Renal pelvis (tissue), 1 donor: ENCODE measurements at regions not wholly inside any gene's neighbourhood (a gene's known extent, or its start where the extent isn't known, plus 50 kb on each side); places are given as distances from the start of the nearest gene placed in this dataset.
"Not testable (repeated sequence)": the region's sequence is repeated elsewhere in the genome, so short reads cannot be mapped to it uniquely, and the experiment has no call there.

ENCODE experiments used
- DNase-seq: peaks from one replicate; pipeline ENCODE4 v3.0.0-alpha.2; 2013

GRCh38 chr7:55261386-55261770 is 103.8 kb upstream of the LANCL2 start:
- no peak for DNase-seq

GRCh38 chr7:55265328-55265727 is 99.8 kb upstream of the LANCL2 start:
- not testable (repeated sequence) for DNase-seq

GRCh38 chr7:55265836-55266642 is 99.1 kb upstream of the LANCL2 start:
- no peak for DNase-seq

- no peak for DNase-seq
Measured at GRCh38 chr7:55271069-55271626, 94.0 kb upstream of the LANCL2 start.

- no peak for DNase-seq
Measured at GRCh38 chr7:55271661-55272060, 93.5 kb upstream of the LANCL2 start.

GRCh38 chr7:55272328-55272727 is 92.8 kb upstream of the LANCL2 start:
- DNase-seq = no peak

GRCh38 chr7:55273186-55273980 is 91.8 kb upstream of the LANCL2 start:
- no peak for DNase-seq

GRCh38 chr7:55274156-55274555 is 91.0 kb upstream of the LANCL2 start:
- no peak for DNase-seq

GRCh38 chr7:55275291-55276200 is 89.6 kb upstream of the LANCL2 start:
- no peak for DNase-seq

GRCh38 chr7:55276572-55277295 is 88.4 kb upstream of the LANCL2 start:
- no peak for DNase-seq

- no peak for DNase-seq
Measured at GRCh38 chr7:55277916-55278315, 87.2 kb upstream of the LANCL2 start.

GRCh38 chr7:55278321-55278720 is 86.8 kb upstream of the LANCL2 start:
- DNase-seq = no peak

- DNase-seq = no peak
Measured at GRCh38 chr7:55279080-55279845, 85.9 kb upstream of the LANCL2 start.

- peak; percentile 66 for DNase-seq
Measured at GRCh38 chr7:55280031-55280454, 85.1 kb upstream of the LANCL2 start.

GRCh38 chr7:55285665-55286064 is 79.5 kb upstream of the LANCL2 start:
- no peak for DNase-seq

GRCh38 chr7:55286666-55287065 is 78.5 kb upstream of the LANCL2 start:
- DNase-seq = no peak

GRCh38 chr7:55288070-55288824 is 76.9 kb upstream of the LANCL2 start:
- DNase-seq = no peak

- no peak for DNase-seq
Measured at GRCh38 chr7:55296070-55296469, 69.1 kb upstream of the LANCL2 start.

GRCh38 chr7:55299273-55299967 is 65.7 kb upstream of the LANCL2 start:
- no peak for DNase-seq
